Neural cell (in vitro differentiated cells): ENCODE measurements at regions not wholly inside any gene's neighbourhood (a gene's known extent, or its start where the extent isn't known, plus 50 kb on each side); places are given as distances from the start of the nearest gene placed in this dataset.

Source experiments
- H2AFZ ChIP-seq: fragments of 200-600, 300-800 bp; sonication (generic), shearing (Covaris generic); 2 replicates; pipeline ENCODE4 v1.6.0; 2014; ENCODE audit warnings: low read depth, mild to moderate bottlenecking, antibody characterized with exemption, low read length, moderate library complexity
- H3F3A ChIP-seq: fragments of 200-600 bp; shearing (Covaris generic); 2 replicates; pipeline ENCODE4 v1.6.1; 2016; ENCODE audit warnings: mild to moderate bottlenecking, moderate library complexity, mixed read lengths, antibody characterized with exemption, low read length; ENCODE audit not compliant: insufficient read depth, poor library complexity, severe bottlenecking
- H3K27ac ChIP-seq: fragments of 200-600, 300-800 bp; sonication (generic), shearing (Covaris generic); 2 replicates; pipeline ENCODE4 v1.5.1; 2014; ENCODE audit warnings: mild to moderate bottlenecking, low read length, moderate library complexity
- H3K27me3 ChIP-seq: fragments of 300-800, 200-600 bp; sonication (generic), shearing (Covaris generic); 2 replicates; pipeline ENCODE4 v1.6.0; 2014; ENCODE audit warnings: mild to moderate bottlenecking, low read depth, low read length, moderate library complexity; ENCODE audit not compliant: insufficient read depth
- H3K36me3 ChIP-seq: fragments of 300-800, 200-600 bp; sonication (generic), shearing (Covaris generic); 2 replicates; pipeline ENCODE4 v1.5.1; 2014; ENCODE audit warnings: mild to moderate bottlenecking, antibody characterized with exemption, low read length, moderate library complexity; ENCODE audit not compliant: insufficient read depth
- H3K4me2 ChIP-seq: fragments of 300-800, 200-600 bp; sonication (generic), shearing (Covaris generic); 2 replicates; pipeline ENCODE4 v1.6.0; 2014; ENCODE audit warnings: mild to moderate bottlenecking, low read length
- H3K4me3 ChIP-seq: fragments of 300-800, 200-600 bp; sonication (generic), shearing (Covaris generic); 2 replicates; pipeline ENCODE4 v1.5.1; 2014; ENCODE audit warnings: mild to moderate bottlenecking, low read length, moderate library complexity
- H3K79me2 ChIP-seq: fragments of 200-600 bp; shearing (Covaris generic); replicated peaks from 2 replicates; pipeline ENCODE4 v1.6.0; 2014; ENCODE audit warnings: mild to moderate bottlenecking, low read length, moderate library complexity; ENCODE audit not compliant: insufficient read depth
- H3K9ac ChIP-seq: fragments of 300-800, 200-600 bp; sonication (generic), shearing (Covaris generic); 2 replicates; pipeline ENCODE4 v1.6.1; 2016; ENCODE audit warnings: mild to moderate bottlenecking, low read length, mixed read lengths
- H3K9me2 ChIP-seq: fragments of 200-600 bp; shearing (Covaris generic); 2 replicates; pipeline ENCODE4 v1.6.1; 2016; ENCODE audit warnings: mild to moderate bottlenecking, low read length, mixed read lengths; ENCODE audit not compliant: insufficient read depth
- H3K9me3 ChIP-seq: fragments of 200-600, 300-800 bp; sonication (generic), shearing (Covaris generic); 2 replicates; pipeline ENCODE4 v1.6.1; 2016; ENCODE audit warnings: mild to moderate bottlenecking, mixed run types, low read length, moderate library complexity, mixed read lengths
- H4K20me1 ChIP-seq: fragments of 200-600 bp; shearing (Covaris generic); 2 replicates; pipeline ENCODE4 v1.6.1; 2016; ENCODE audit warnings: mild to moderate bottlenecking, mixed run types; ENCODE audit not compliant: insufficient read depth
- EP300 ChIP-seq: fragments of 450-650 bp; conservative IDR thresholded peaks from 2 replicates; pipeline ENCODE4 v1.6.1; 2014; ENCODE audit warnings: antibody characterized with exemption, mild to moderate bottlenecking, moderate library complexity; ENCODE audit not compliant: poor library complexity, severe bottlenecking
- EZH2 ChIP-seq: fragments of 200-600, 300-800 bp; shearing (Covaris generic), sonication (generic); IDR thresholded peaks from 2 replicates; pipeline ENCODE4 v1.6.1; 2014; ENCODE audit warnings: antibody characterized with exemption, low read length, borderline replicate concordance, mild to moderate bottlenecking; ENCODE audit not compliant: insufficient read depth, poor library complexity, severe bottlenecking
- MXI1 ChIP-seq: fragments of 450-650 bp; conservative IDR thresholded peaks from 2 replicates; pipeline ENCODE4 v1.6.1; 2014; ENCODE audit warnings: antibody characterized with exemption, mild to moderate bottlenecking; ENCODE audit not compliant: poor library complexity, severe bottlenecking
- POLR2AphosphoS5 ChIP-seq: IDR thresholded peaks from 2 replicates; pipeline ENCODE4 v1.6.1; 2012
- RAD21 ChIP-seq: fragments of 450-650 bp; conservative IDR thresholded peaks from 2 replicates; pipeline ENCODE4 v1.6.1; 2014; ENCODE audit warnings: antibody characterized with exemption, mild to moderate bottlenecking, moderate library complexity
- SMC3 ChIP-seq: fragments of 450-650 bp; conservative IDR thresholded peaks from 2 replicates; pipeline ENCODE4 v1.6.1; 2014; ENCODE audit warnings: antibody characterized with exemption, mild to moderate bottlenecking, moderate library complexity; ENCODE audit not compliant: poor library complexity
- TAF1 ChIP-seq: IDR thresholded peaks from 2 replicates; pipeline ENCODE4 v1.6.1; 2012; ENCODE audit warnings: low read depth
- TF ChIP-seq, protein P1 (sequence below): IDR thresholded peaks from 2 replicates; pipeline ENCODE4 v1.6.1; 2012; ENCODE audit warnings: borderline replicate concordance
- TF ChIP-seq, protein P2 (sequence below): fragments of 450-650 bp; IDR thresholded peaks from 2 replicates; pipeline ENCODE4 v1.5.1; 2014; ENCODE audit warnings: antibody characterized with exemption, mild to moderate bottlenecking, moderate library complexity; ENCODE audit not compliant: poor library complexity, severe bottlenecking

DNA sequence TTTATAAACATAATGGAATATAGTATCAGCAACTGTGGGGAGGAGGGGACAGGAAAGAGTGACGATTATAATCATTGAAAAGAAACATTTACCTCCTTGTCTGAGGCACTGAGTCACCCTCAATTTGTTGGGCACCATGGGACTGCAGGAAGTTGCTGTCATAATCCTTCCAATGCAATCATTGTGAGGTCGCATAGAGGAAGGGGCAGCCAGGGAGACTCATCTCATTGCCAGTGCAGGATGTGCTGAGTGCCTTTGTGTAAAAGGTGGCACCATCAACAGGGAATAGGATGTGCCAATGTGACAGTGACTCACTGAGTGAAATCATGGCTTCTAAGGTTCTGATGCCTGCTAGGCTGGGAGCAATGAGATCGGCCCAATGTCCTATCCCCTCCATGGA, 300.4 kb upstream of the ADAMTS9 start:
- H3K27me3 ChIP-seq = no peaks in the 10 kb centered on the region
- H3K9me2 ChIP-seq = no peaks in the 10 kb centered on the region
- no peak overlapping the region for H3K4me3 ChIP-seq
- H3K79me2 ChIP-seq = no peaks in the 10 kb centered on the region
- H3K4me2 ChIP-seq = no peak overlapping the region
- no peak overlapping the region for H3K9ac ChIP-seq
- H3K9me3 ChIP-seq = no peaks in the 10 kb centered on the region
- H4K20me1 ChIP-seq = no peaks in the 10 kb centered on the region
- H2AFZ ChIP-seq = no peak overlapping the region
- no peaks in the 10 kb centered on the region for H3F3A ChIP-seq
- H3K36me3 ChIP-seq = no peaks in the 10 kb centered on the region
- H3K27ac ChIP-seq = no peak overlapping the region
- TF ChIP-seq POLR2AphosphoS5 (no peak), RAD21 (no peak)

DNA sequence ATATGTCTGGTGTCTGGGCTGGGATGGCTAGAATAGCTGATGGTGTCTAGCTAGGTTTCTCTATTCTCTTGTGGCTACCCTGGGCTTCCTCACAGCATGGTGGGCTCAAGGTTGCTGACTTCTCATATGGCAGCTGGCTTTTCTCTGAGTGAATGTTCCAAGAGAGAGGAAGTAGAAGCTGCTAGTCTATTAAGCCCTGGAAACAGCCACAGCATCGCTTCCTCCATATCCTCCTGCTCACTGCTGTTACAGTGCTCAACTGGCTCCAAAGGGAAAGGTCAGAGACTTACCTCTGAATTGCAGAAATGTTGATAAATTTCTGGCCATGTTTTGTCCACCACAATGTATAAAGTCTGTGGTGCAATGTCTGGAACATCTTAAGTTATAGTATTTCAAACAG, 299.9 kb upstream of the ADAMTS9 start:
- no peak for TF ChIP-seq EZH2
- TF ChIP-seq TAF1 = no peak
- TF ChIP-seq, protein P1, sequence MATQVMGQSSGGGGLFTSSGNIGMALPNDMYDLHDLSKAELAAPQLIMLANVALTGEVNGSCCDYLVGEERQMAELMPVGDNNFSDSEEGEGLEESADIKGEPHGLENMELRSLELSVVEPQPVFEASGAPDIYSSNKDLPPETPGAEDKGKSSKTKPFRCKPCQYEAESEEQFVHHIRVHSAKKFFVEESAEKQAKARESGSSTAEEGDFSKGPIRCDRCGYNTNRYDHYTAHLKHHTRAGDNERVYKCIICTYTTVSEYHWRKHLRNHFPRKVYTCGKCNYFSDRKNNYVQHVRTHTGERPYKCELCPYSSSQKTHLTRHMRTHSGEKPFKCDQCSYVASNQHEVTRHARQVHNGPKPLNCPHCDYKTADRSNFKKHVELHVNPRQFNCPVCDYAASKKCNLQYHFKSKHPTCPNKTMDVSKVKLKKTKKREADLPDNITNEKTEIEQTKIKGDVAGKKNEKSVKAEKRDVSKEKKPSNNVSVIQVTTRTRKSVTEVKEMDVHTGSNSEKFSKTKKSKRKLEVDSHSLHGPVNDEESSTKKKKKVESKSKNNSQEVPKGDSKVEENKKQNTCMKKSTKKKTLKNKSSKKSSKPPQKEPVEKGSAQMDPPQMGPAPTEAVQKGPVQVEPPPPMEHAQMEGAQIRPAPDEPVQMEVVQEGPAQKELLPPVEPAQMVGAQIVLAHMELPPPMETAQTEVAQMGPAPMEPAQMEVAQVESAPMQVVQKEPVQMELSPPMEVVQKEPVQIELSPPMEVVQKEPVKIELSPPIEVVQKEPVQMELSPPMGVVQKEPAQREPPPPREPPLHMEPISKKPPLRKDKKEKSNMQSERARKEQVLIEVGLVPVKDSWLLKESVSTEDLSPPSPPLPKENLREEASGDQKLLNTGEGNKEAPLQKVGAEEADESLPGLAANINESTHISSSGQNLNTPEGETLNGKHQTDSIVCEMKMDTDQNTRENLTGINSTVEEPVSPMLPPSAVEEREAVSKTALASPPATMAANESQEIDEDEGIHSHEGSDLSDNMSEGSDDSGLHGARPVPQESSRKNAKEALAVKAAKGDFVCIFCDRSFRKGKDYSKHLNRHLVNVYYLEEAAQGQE = no peak
- TF ChIP-seq RAD21 = no peak
- no peak for TF ChIP-seq EP300
- TF ChIP-seq POLR2AphosphoS5 = no peak
- no peak for TF ChIP-seq MXI1
- no peak for TF ChIP-seq SMC3
- TF ChIP-seq, protein P2, sequence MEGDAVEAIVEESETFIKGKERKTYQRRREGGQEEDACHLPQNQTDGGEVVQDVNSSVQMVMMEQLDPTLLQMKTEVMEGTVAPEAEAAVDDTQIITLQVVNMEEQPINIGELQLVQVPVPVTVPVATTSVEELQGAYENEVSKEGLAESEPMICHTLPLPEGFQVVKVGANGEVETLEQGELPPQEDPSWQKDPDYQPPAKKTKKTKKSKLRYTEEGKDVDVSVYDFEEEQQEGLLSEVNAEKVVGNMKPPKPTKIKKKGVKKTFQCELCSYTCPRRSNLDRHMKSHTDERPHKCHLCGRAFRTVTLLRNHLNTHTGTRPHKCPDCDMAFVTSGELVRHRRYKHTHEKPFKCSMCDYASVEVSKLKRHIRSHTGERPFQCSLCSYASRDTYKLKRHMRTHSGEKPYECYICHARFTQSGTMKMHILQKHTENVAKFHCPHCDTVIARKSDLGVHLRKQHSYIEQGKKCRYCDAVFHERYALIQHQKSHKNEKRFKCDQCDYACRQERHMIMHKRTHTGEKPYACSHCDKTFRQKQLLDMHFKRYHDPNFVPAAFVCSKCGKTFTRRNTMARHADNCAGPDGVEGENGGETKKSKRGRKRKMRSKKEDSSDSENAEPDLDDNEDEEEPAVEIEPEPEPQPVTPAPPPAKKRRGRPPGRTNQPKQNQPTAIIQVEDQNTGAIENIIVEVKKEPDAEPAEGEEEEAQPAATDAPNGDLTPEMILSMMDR = no peak
- Histone ChIP-seq H3K9me2 (no peaks in the 10 kb centered on the region), H3K27me3 (no peaks in the 10 kb centered on the region), H3K4me2 (no peak overlapping the region), H3K9ac (no peak overlapping the region), H3K27ac (no peak overlapping the region), H2AFZ (no peak overlapping the region), H3K4me3 (no peak overlapping the region), H3K36me3 (no peaks in the 10 kb centered on the region), H3K79me2 (no peaks in the 10 kb centered on the region), H3F3A (no peaks in the 10 kb centered on the region), H3K9me3 (no peaks in the 10 kb centered on the region), H4K20me1 (no peaks in the 10 kb centered on the region)

DNA sequence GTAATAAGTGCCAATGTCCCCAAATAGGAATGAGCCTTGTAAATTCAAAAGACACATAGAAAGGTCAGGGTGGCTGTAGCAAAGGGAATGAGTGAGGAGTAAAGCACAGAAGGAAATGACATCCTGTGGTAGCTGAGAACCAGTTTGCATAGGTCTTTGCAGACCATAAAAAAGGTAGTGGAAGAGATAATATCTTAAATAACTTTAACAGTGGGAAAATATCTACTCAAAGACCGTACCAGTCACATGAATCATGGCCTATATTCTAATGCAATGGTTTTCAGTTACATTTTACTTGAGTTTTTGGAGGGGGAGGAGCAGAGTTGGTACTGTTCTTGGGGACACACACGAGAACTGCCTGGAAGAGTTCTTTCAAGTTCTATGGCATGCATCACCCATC, 297.3 kb upstream of the ADAMTS9 start:
- Histone ChIP-seq H4K20me1 (no peaks in the 10 kb centered on the region), H3K9me3 (no peaks in the 10 kb centered on the region), H3K9me2 (no peaks in the 10 kb centered on the region), H3K4me3 (no peak overlapping the region), H3K27ac (no peak overlapping the region), H3K4me2 (no peak overlapping the region), H3K27me3 (no peaks in the 10 kb centered on the region), H3K9ac (no peak overlapping the region), H3K79me2 (no peaks in the 10 kb centered on the region), H3F3A (no peaks in the 10 kb centered on the region), H2AFZ (no peak overlapping the region), H3K36me3 (no peaks in the 10 kb centered on the region)
- TF ChIP-seq RAD21 (no peak), MXI1 (no peak), EP300 (no peak)
- TF ChIP-seq, protein P1 = no peak
